GM23248 (cell line): ENCODE measurements at regions not wholly inside any gene's neighbourhood (a gene's known extent, or its start where the extent isn't known, plus 50 kb on each side); places are given as distances from the start of the nearest gene placed in this dataset.

Source experiments
- EZH2 ChIP-seq: fragments of 200-600 bp; sonication (generic); IDR thresholded peaks from 2 replicates; pipeline ENCODE4 v1.6.1; 2018; ENCODE audit warnings: antibody characterized with exemption, mild to moderate bottlenecking; ENCODE audit not compliant: insufficient read depth, poor library complexity, severe bottlenecking
- EZH2phosphoT487 ChIP-seq: fragments of 200-600 bp; sonication (generic); IDR thresholded peaks from 2 replicates; pipeline ENCODE4 v1.6.1; 2018; ENCODE audit warnings: antibody characterized with exemption, moderate library complexity, mild to moderate bottlenecking, low read depth; ENCODE audit not compliant: insufficient read depth

DNA sequence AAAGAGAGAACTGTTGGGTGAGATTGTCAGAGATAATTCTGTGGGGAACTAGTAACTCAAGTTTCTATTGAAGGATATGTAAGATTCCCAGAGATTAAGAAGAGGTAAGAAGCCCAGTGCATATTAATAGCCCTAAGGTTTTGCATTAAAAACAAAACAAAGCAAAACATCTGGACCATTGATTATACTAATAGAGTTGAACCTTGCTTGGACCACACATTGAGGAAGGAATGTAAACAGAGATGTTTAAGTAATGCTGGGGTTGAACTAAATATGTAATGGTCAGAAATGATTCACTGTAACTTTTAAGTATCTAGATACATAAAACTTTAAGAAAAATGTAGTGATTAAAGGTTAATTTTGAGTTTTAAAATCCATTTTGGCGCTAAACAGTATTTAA is 1770.0 kb downstream of the PCDH9 start:
- no peak for TF ChIP-seq EZH2phosphoT487
- TF ChIP-seq EZH2, result no peak
